GM18505 (cell line): ENCODE measurements at regions not wholly inside any gene's neighbourhood (a gene's known extent, or its start where the extent isn't known, plus 50 kb on each side); places are given as distances from the start of the nearest gene placed in this dataset.

Source experiments
- ATAC-seq: cut with Tn5 transposase; IDR thresholded peaks from one replicate; pipeline ENCODE4 v1.9.1; 2021; ENCODE audit not compliant: unreplicated experiment
- POLR2A ChIP-seq: IDR thresholded peaks from 4 replicates; pipeline ENCODE4 v1.6.1; 2011; ENCODE audit warnings: borderline replicate concordance; ENCODE audit not compliant: insufficient read depth, insufficient read length; ENCODE audit errors: extremely low read depth

DNA sequence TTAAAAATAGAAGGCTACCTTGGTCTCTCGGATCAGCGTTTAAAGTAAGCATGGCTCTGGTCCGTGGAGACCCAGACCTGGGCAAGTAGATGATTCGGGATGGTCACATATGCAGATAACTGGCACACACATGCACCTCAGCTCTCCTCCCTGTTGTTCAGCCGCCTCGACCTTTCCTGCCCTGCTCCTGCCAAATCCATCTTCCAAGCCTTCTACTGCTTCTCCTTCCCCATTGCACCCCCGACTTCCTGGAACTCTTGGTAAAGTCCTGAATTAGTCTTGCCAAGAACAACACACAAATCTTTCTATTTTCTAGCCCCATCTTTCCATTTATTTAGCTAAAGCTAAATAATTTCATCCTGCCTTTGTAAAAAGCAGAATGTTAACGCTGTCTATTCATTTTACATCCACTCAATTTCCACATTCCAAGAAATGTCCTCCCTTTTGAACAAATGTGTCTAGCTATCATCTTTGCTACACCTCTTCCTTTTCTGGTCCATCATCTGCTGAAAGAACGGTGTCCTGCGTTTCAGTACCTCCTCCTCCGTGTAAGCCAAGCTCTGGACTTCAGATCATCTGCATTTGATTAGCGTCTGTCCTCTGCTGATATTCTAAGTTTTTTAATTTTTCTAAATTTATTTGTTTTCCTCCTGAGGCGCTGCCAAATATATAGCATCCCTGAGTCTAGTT lies 92.5 kb downstream of the ZIC5 start:
- no peak for TF ChIP-seq POLR2A
- ATAC-seq = no peak

DNA sequence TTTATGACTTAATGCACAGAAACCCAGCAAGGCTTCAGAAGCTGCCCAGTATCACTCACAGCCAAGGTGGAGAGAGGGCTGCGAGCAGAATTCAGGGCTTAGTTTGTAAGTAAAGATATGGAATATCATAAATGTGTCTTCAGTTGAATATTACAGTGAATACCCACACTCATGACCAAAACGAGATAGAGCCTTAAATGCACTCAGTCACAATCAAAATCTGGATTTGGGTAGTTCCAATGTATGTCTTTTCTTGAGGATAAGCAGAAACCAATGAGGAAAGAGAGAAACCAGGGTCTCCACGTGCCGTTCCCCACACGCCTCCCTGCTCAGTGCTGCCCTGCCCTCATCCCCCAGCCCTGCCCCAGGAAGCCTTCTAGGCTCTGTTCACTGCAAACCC lies 94.9 kb downstream of the ZIC5 start:
- no peak for TF ChIP-seq POLR2A
- no peak for ATAC-seq

DNA sequence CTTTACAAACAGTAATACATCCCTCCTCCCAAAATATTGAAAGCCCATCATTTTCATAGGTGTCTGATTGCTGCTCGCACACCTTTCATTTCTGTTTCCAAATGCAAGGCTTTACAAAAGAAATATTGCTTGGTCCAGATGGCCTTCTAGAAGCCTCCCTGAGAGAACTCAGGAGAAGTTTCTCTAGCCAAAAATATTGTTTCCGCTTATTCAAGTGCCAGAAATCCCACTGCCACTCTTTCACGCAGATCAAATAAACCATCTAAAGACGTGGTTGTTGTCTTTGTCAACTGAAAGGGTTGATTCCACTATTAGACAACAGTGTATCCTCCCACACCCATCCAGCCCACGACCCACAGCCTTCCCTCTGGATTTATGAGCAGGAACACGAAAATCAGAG lies 96.2 kb downstream of the ZIC5 start:
- ATAC-seq = no peak
- no peak for TF ChIP-seq POLR2A

DNA sequence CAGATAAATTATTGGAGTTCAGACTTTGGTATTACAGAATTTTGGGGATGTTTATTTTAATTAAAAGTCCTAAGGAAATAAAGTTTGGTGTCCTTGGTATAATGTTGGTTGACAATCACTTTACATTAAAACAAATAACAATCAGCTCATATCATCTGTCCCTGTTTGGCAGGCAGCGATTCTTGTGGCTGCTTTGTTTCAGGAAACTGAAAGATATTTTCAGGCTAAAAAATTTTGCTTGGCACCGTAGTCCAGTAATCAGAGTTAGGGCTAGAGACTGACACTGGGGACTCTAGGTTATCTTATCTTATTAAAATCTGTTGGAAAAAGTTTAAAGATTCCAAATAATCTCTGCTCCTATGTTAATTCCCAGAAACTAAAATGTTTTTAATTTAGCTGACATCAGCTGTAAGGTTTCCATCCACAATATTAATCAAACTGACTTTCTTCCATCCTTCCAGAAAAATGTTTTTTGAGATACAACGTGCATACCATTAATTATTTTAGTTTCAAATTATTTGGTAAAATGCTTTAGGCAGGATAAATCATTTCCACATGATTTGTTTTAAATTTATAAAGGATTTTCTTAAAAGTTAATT lies 97.6 kb downstream of the ZIC5 start:
- ATAC-seq = no peak
- no peak for TF ChIP-seq POLR2A

DNA sequence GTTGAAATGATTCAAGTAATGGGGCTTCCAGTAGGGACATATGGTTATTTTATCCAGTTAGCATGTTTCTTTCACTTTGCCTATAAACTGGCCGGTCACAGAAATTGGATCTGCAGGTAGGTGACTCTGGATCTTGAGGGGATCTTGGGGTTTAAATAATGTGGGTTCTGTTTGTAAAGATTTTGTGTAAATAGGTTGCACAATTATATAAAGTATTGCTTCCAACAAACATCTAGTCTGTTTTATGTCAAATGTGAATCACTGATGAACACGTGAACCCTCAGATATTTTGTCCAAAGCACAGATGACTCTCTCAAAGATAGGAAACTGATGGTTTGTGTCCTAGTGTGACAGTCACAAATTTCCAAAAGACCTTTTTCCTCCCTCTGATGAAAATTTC lies 98.4 kb downstream of the ZIC5 start:
- TF ChIP-seq POLR2A = no peak

DNA sequence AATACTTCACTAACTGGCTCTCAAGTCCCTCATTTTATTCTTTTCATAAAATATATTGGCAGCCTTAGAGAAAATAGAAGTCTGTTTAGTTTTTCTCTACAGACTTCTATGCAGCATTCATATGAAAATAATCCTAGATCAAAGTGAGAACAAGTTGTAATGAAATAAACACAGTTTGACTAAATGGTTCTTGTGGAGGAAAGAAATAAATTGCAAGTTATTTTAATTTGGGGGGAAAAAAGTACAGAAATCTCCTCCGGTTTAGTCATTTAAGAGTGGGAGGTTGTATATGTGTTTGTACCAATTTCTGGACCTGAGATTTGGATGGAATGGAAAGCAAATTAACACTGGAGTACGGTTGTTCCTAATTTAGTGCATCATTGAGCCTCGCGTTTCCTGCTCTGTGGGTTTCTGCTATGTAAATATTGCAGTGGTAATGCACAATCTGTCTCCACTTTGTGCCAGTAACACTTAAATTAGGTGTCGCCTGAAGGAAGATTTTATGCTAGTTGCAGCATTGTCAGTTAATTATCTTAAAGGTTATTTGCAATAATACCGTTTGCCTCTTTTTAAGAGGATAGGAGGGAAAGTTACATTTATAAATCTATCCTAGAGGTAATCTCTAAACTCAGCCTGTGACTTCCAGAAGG lies 100.2 kb downstream of the ZIC5 start:
- no peak for TF ChIP-seq POLR2A
- no peak for ATAC-seq

More for the DNA sequence above, 98.4 kb downstream of the ZIC5 start:
- ATAC-seq = no peak

DNA sequence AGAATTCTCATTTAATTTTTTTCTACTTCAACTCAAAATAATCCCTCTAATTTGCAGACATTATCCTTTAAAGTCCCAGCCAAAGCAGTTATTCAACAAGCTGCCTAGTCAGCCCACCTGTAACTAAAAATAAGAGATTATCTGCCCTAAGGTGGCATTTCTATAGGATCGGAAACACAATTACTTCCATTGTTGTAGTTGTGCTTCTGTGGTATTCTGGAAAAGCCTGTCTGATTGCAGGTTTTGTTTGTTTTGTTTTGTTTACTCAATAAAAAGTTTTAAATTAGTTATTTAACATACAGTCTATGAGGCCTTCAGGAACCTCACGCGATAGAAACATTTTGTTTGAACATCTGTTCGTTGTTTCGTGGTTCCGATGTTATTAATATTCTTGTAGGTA lies 101.0 kb downstream of the ZIC5 start:
- TF ChIP-seq POLR2A = no peak
- ATAC-seq = no peak

DNA sequence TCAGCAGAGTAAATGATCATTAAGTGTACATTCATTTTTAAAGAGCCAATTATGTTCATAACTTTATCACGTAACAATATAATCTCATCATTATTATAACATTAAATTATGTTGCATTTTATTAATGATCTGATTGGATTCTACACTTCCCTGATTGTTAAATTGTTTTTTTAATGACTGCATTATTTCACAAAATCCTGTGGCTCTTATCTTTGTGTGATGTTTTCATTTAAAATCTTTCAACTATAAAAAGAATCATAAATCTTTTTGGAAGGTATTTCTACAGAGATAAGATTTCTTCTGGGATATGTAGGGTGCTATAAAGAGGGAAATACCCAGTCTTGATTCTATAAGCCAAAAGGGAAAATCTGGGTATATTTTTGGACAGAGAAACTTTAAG lies 101.7 kb downstream of the ZIC5 start:
- no peak for ATAC-seq

DNA sequence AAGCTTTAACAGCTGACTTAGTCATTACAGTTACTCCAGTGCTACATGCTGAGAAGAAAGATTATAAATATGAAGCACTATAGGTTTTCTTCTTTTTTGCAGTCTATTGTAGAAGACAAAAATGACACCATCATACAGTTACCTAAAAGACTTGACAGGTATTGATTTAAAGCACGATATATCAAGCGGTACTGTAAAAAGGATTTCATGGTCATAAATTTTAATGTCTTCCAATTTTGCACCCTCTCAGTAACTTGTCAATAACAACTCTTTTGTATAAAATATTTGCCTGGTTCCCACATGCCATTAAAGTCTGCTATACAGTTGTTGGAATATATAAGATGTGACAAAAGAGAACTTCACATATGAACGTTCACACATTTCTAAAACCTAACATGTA lies 102.8 kb downstream of the ZIC5 start:
- TF ChIP-seq POLR2A = no peak
- ATAC-seq = no peak

More for the DNA sequence above, 101.7 kb downstream of the ZIC5 start:
- no peak for TF ChIP-seq POLR2A

DNA sequence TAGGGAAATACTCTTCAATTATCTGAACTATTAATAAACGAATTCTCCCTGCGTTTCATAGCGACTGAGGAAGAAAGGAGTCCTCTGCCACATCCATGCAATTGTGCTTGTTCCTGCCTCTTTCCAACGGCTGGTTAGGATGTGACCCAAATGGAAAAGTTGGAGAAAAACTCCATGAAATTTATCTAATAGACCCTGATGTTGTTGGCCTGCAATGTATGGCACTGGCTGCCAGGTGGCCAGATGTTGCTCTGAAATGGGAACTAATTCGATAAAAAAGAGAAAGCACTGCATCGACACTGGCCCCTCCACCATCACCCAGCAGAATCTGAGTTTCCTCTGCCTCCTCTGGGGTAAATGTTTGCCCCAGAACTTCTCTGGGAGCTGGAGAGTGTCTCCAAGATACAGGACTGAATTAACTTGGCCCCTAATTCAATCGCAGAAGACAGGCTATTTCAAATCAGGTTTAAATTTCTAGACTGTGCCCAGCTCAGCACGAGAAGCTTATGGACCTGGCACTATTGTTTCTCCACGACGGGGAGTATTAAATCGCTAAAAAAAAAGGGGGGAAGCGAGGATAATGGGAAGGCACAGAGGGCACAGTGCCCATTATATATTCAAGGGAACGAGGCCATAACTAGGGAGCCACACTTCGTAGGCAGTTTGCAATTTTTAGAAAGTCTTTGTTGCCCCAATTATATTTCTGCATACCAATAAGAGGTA lies 103.9 kb downstream of the ZIC5 start:
- TF ChIP-seq POLR2A = no peak
- no peak for ATAC-seq

DNA sequence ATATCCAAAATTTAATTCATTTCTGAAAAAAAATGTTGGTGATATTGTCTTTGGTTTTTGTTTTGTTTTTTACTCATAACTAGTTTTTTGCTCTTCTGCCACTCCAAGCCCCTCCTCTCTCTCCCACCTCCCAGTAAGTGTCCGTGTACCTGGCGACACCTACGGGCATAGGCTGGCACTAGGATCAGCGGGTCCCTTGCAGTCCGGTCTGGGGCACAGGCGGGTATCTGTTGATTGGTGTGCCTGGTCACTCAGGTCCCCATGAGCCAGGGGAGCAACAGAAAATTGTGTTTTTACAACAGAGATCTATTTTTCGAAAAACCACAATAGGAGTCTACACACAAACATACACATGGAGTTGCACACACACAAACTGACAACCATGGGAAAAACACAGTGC lies 104.8 kb downstream of the ZIC5 start:
- TF ChIP-seq POLR2A = no peak
- no peak for ATAC-seq

DNA sequence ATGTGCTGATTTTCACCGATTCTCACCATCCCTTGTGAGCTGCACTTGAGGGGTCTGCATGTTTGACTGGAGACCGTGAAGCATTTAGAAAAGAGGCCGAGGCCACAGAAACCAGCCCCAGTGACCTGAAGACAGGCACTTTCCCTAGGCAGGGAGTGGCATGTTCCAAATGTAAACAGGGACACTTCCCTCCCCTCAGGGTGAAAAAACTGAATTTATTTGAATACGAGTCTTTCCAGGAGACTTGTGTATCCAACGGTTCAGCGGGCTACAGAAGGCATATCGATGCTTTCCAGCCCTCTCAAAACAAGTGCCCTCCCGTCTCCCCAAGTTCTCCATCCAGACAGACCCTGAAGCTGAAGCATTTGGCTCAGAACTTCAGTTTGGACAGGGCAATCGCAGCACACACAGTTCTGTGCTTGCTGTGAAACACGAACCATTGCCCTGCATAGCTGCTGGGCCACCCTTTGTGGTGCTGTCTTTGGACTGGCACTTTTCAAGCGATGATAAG lies 106.1 kb downstream of the ZIC5 start:
- ATAC-seq = no peak
- TF ChIP-seq POLR2A = no peak

DNA sequence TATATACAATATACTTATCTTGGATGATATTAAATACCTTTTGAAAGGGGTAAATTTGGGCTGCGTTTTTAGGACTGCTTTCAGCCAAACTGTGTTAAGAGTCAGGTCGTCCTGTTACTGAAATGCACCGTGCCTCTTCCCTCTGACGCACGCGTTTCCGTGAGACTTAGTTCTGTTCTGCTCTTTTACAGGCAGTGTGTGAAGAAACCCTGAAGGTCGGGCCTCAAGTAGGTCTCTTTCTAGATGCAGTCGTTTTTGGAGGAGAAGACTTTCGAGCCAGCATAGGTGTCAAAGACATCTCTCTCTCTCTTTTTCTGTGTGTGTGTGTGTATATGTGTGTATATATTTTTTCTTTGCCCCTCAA lies 107.0 kb downstream of the ZIC5 start:
- TF ChIP-seq POLR2A = no peak
- no peak for ATAC-seq
